ENCODE measurements at regions not wholly inside any gene's neighbourhood (a gene's known extent, or its start where the extent isn't known, plus 50 kb on each side); places are given as distances from the start of the nearest gene placed in this dataset.

GRCh38 chr3:1792466-1792865 lies 306.2 kb upstream of the CNTN4 start:
- Histone ChIP-seq H3K27ac (no peak overlapping the region), H3K9me3 (no peaks in the 10 kb centered on the region), H3K4me1 (no peaks in the 10 kb centered on the region), H3K27me3 (no peaks in the 10 kb centered on the region), H3K4me3 (replicated peaks in 1 of 3) (no peak overlapping the region), H3K36me3 (no peaks in the 10 kb centered on the region)
- no peak for DNase-seq
- WGBS, 2 donors: 81 to 84% methylated on average over 2 of the region's 2 CpGs
- intact Hi-C loops (cut with DNase I): no loop called here
- no peak for TF ChIP-seq CTCF (IDR thresholded peaks at IDR 0.05)
- TF ChIP-seq POLR2A (IDR thresholded peaks at IDR 0.05): no peak

GRCh38 chr3:1798711-1799405 lies 299.8 kb upstream of the CNTN4 start:
- Histone ChIP-seq H3K36me3 (no peaks in the 10 kb centered on the region), H3K9me3 (no peaks in the 10 kb centered on the region), H3K4me1 (no peaks in the 10 kb centered on the region), H3K27me3 (no peaks in the 10 kb centered on the region), H3K27ac (no peak overlapping the region), H3K4me3 (replicated peaks in 1 of 3) (no peak overlapping the region)
- WGBS, 2 donors: 61 to 75% methylated on average over 10 of the region's 10 CpGs
- TF ChIP-seq CTCF (IDR thresholded peaks at IDR 0.05) (no peak), POLR2A (IDR thresholded peaks at IDR 0.05) (no peak)
- intact Hi-C loops (cut with DNase I): no loop called here
- no peak for DNase-seq

GRCh38 chr3:1805331-1805730 lies 293.3 kb upstream of the CNTN4 start:
- intact Hi-C loops (cut with DNase I): no loop called here

GRCh38 chr3:1808590-1808989 lies 290.1 kb upstream of the CNTN4 start:
- intact Hi-C loops (cut with DNase I): no loop called here
- no peak overlapping the region for H3K27ac ChIP-seq
- 91% methylated on average over 1 of the region's 1 CpG for WGBS, 2 donors
- no peaks in the 10 kb centered on the region for H3K36me3 ChIP-seq
- H3K9me3 ChIP-seq: no peaks in the 10 kb centered on the region
- H3K27me3 ChIP-seq: no peaks in the 10 kb centered on the region
- H3K4me1 ChIP-seq: no peaks in the 10 kb centered on the region
- DNase-seq: no peak
- TF ChIP-seq CTCF (IDR thresholded peaks at IDR 0.05) (no peak), POLR2A (IDR thresholded peaks at IDR 0.05) (no peak)
- no peak overlapping the region for H3K4me3 ChIP-seq (replicated peaks in 1 of 3)

More at GRCh38 chr3:1805331-1805730, 293.3 kb upstream of the CNTN4 start:
- Histone ChIP-seq H3K4me1 (no peaks in the 10 kb centered on the region), H3K9me3 (no peaks in the 10 kb centered on the region), H3K36me3 (no peaks in the 10 kb centered on the region), H3K27ac (no peak overlapping the region), H3K27me3 (no peaks in the 10 kb centered on the region), H3K4me3 (replicated peaks in 1 of 3) (no peak overlapping the region)
- DNase-seq: no peak
- TF ChIP-seq POLR2A (IDR thresholded peaks at IDR 0.05): no peak
- TF ChIP-seq CTCF (IDR thresholded peaks at IDR 0.05): no peak
- WGBS, 2 donors: 90 to 94% methylated on average over 3 of the region's 3 CpGs

GRCh38 chr3:1823867-1824266 lies 274.8 kb upstream of the CNTN4 start:
- 74 to 82% methylated on average over 5 of the region's 5 CpGs for WGBS, 2 donors
- DNase-seq: no peak
- Histone ChIP-seq H3K27me3 (no peaks in the 10 kb centered on the region), H3K27ac (no peak overlapping the region), H3K4me3 (replicated peaks in 1 of 3) (no peak overlapping the region), H3K4me1 (no peaks in the 10 kb centered on the region), H3K9me3 (no peaks in the 10 kb centered on the region), H3K36me3 (no peaks in the 10 kb centered on the region)
- no peak for TF ChIP-seq POLR2A (IDR thresholded peaks at IDR 0.05)
- no peak for TF ChIP-seq CTCF (IDR thresholded peaks at IDR 0.05)
- intact Hi-C loops (cut with DNase I): no loop called here
